NB4 (cell line): ENCODE measurements at regions not wholly inside any gene's neighbourhood (a gene's known extent, or its start where the extent isn't known, plus 50 kb on each side); places are given as distances from the start of the nearest gene placed in this dataset.

ENCODE experiments used
- DNase-seq: peaks from one replicate; pipeline ENCODE4 v3.0.0; 2010; ENCODE audit warnings: low read depth
- H3K4me3 ChIP-seq: one replicate; pipeline ENCODE4 v1.5.1; 2011; ENCODE audit warnings: mild to moderate bottlenecking, low read depth, low read length, moderate library complexity
- CTCF ChIP-seq: IDR thresholded peaks from one replicate; pipeline ENCODE4 v1.5.1; 2012; ENCODE audit warnings: low read depth, low read length
- MAX ChIP-seq: IDR thresholded peaks from 2 replicates; pipeline ENCODE4 v1.6.1; 2011; ENCODE audit warnings: low read depth, low read length
- MYC ChIP-seq: IDR thresholded peaks from 2 replicates; pipeline ENCODE4 v1.6.1; 2011; ENCODE audit warnings: low read depth, low read length
- POLR2A ChIP-seq: IDR thresholded peaks from 2 replicates; pipeline ENCODE4 v1.6.1; 2011; ENCODE audit warnings: mild to moderate bottlenecking; ENCODE audit not compliant: insufficient read length; ENCODE audit errors: extremely low read depth

GRCh38 chr4:35300996-35301774 is 943.1 kb downstream of the ARAP2 start:
- no peak for DNase-seq
- H3K4me3 ChIP-seq: no peak overlapping the region
- TF ChIP-seq MYC: no peak
- no peak for TF ChIP-seq MAX
- no peak for TF ChIP-seq CTCF
- TF ChIP-seq POLR2A: no peak

- H3K4me3 ChIP-seq: no peak overlapping the region
- peak; percentile 11 for DNase-seq
These were observed 928.9 kb downstream of the ARAP2 start for GRCh38 chr4:35315419-35315818.

GRCh38 chr4:35325908-35326453 is 918.3 kb downstream of the ARAP2 start:
- no peak for TF ChIP-seq MYC
- TF ChIP-seq POLR2A: no peak
- no peak for TF ChIP-seq MAX
- TF ChIP-seq CTCF: no peak
- H3K4me3 ChIP-seq: no peak overlapping the region
- DNase-seq: no peak

More at GRCh38 chr4:35315419-35315818, 928.9 kb downstream of the ARAP2 start:
- TF ChIP-seq CTCF (no peak), POLR2A (no peak), MAX (no peak), MYC (no peak)

GRCh38 chr4:35342833-35343232 is 901.5 kb downstream of the ARAP2 start:
- TF ChIP-seq CTCF: no peak
- no peak overlapping the region for H3K4me3 ChIP-seq
- DNase-seq: peak; percentile 60

GRCh38 chr4:35347276-35347675 is 897.0 kb downstream of the ARAP2 start:
- DNase-seq: peak; percentile 17
- H3K4me3 ChIP-seq: no peak overlapping the region
- TF ChIP-seq MAX: no peak
- no peak for TF ChIP-seq MYC
- TF ChIP-seq POLR2A: no peak
- TF ChIP-seq CTCF: no peak

- DNase-seq: no peak
- peak overlapping the region; percentile 40 for H3K4me3 ChIP-seq
- TF ChIP-seq MAX: no peak
- no peak for TF ChIP-seq MYC
- TF ChIP-seq CTCF: no peak
- no peak for TF ChIP-seq POLR2A
These were observed 886.2 kb downstream of the ARAP2 start for GRCh38 chr4:35358001-35358584.
